OCI-LY7 (cell line): ENCODE measurements at regions not wholly inside any gene's neighbourhood (a gene's known extent, or its start where the extent isn't known, plus 50 kb on each side); places are given as distances from the start of the nearest gene placed in this dataset.

ENCODE experiments used
- BruUV-seq: library from RNA; stranded (reverse); fragments of 400-500 nt; replicated peaks from 2 replicates; lab custom pipeline; 2021; lab: Mats Ljungman, UMichigan
- CTCF ChIA-PET: fragments of 300-600 bp; sonication (Branson Sonifier 250); formaldehyde crosslinking; loops from one replicate; lab custom pipeline; 2022; ENCODE audit warnings: antibody characterized with exemption; ENCODE audit not compliant: unreplicated experiment; lab: Charles Lee
- POLR2A ChIA-PET: fragments of 300-600 bp; sonication (Branson Sonifier 250); formaldehyde crosslinking; loops from one replicate; lab custom pipeline; 2022; ENCODE audit warnings: antibody characterized with exemption; lab: Charles Lee
- DNase-seq: peaks from one replicate; pipeline ENCODE4 v3.0.0-alpha.2; 2015; ENCODE audit warnings: low spot score
- H2AFZ ChIP-seq: fragments of 200-600 bp; sonication (generic), shearing (Covaris generic); 2 replicates; pipeline ENCODE4 v1.6.1; 2014; ENCODE audit warnings: mild to moderate bottlenecking, antibody characterized with exemption, low read length, moderate library complexity
- H3K27ac ChIP-seq: fragments of 200-600 bp; sonication (generic); 2 replicates; pipeline ENCODE4 v1.5.1; 2014; ENCODE audit warnings: mixed run types, low read depth, mild to moderate bottlenecking, moderate library complexity, low read length, inconsistent platforms; ENCODE audit not compliant: poor library complexity, severe bottlenecking
- H3K36me3 ChIP-seq: fragments of 200-600 bp; sonication (generic); 2 replicates; pipeline ENCODE4 v1.6.1; 2014; ENCODE audit warnings: mild to moderate bottlenecking, antibody characterized with exemption, low read length, moderate library complexity, mixed read lengths; ENCODE audit not compliant: insufficient read depth
- H3K4me1 ChIP-seq: fragments of 200-600 bp; sonication (generic); 2 replicates; pipeline ENCODE4 v1.5.1; 2014; ENCODE audit warnings: mild to moderate bottlenecking, low read length; ENCODE audit not compliant: insufficient read depth, poor library complexity, severe bottlenecking
- H3K4me2 ChIP-seq: fragments of 200-600 bp; sonication (generic); 2 replicates; pipeline ENCODE4 v1.6.1; 2014; ENCODE audit warnings: mild to moderate bottlenecking, low read length
- H3K4me3 ChIP-seq: fragments of 200-600 bp; sonication (generic); 2 replicates; pipeline ENCODE4 v1.5.1; 2014; ENCODE audit warnings: mild to moderate bottlenecking, low read depth, low read length; ENCODE audit not compliant: poor library complexity, severe bottlenecking
- H3K79me2 ChIP-seq: fragments of 200-600 bp; sonication (generic); 2 replicates; pipeline ENCODE4 v1.6.1; 2016; ENCODE audit warnings: low read depth, mild to moderate bottlenecking, low read length, moderate library complexity, mixed read lengths; ENCODE audit not compliant: insufficient read depth
- H3K9me2 ChIP-seq: fragments of 200-600 bp; sonication (generic); 2 replicates; pipeline ENCODE4 v1.6.1; 2016; ENCODE audit warnings: mild to moderate bottlenecking, low read length, mixed read lengths; ENCODE audit not compliant: insufficient read depth
- H3K9me3 ChIP-seq: fragments of 200-600 bp; sonication (generic); 2 replicates; pipeline ENCODE4 v1.6.1; 2014; ENCODE audit warnings: mild to moderate bottlenecking, mixed run types, low read length, mixed read lengths
- H4K20me1 ChIP-seq: fragments of 200-600 bp; sonication (generic); 2 replicates; pipeline ENCODE4 v1.6.1; 2014; ENCODE audit warnings: mild to moderate bottlenecking, antibody characterized with exemption, low read length, moderate library complexity, mixed read lengths; ENCODE audit not compliant: insufficient read depth
- EZH2phosphoT487 ChIP-seq: fragments of 200-600 bp; sonication (generic); IDR thresholded peaks from 2 replicates; pipeline ENCODE4 v1.6.1; 2018; ENCODE audit warnings: low read depth, borderline replicate concordance, mild to moderate bottlenecking, mixed run types, antibody characterized with exemption, low read length, moderate library complexity, mixed read lengths
- intact Hi-C: fragments of 100-400 bp; cut with micrococcal nuclease; formaldehyde crosslinking; loops from one replicate; pipeline ENCODE4 v1.10.0; 2022; ENCODE audit not compliant: unreplicated experiment
- TF ChIP-seq, protein P1 (sequence below): fragments of 200-600 bp; sonication (generic); conservative IDR thresholded peaks from 2 replicates; pipeline ENCODE4 v1.5.1; 2014; ENCODE audit warnings: mild to moderate bottlenecking, antibody characterized with exemption, low read length, moderate library complexity, mixed read lengths

DNA sequence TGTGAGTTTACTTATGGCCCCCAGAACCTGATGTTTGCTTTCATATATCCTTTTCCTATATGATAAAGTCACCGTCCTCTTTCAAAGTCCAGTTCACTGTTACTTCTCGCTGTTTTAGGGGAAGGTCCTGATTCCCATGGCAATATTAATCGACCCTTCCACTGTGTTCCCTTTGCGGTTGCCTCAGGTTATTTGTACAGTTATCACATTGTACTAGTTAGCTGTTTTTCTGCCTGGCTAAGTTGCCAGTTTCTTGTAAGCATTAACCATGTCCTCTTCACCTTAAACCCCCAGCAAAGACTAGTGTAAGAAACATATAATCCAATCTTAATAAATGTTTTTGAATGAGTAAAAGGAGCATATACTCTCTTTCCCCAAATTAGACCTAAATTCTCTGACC lies 115.0 kb upstream of the PPFIA2 start:
- no peak overlapping the region for H2AFZ ChIP-seq
- H3K9me2 ChIP-seq = no peaks in the 10 kb centered on the region
- ChIA-PET POLR2A (no interaction called here), CTCF (no interaction called here)
- no peaks in the 10 kb centered on the region for H3K9me3 ChIP-seq
- H3K27ac ChIP-seq = no peak overlapping the region
- no peak for DNase-seq
- no peak overlapping the region for H3K4me2 ChIP-seq
- no peaks in the 10 kb centered on the region for H4K20me1 ChIP-seq
- H3K36me3 ChIP-seq = no peaks in the 10 kb centered on the region
- no peaks in the 10 kb centered on the region for H3K79me2 ChIP-seq
- BruUV-seq = no TSS peak
- no peak for TF ChIP-seq EZH2phosphoT487
- TF ChIP-seq, protein P1, sequence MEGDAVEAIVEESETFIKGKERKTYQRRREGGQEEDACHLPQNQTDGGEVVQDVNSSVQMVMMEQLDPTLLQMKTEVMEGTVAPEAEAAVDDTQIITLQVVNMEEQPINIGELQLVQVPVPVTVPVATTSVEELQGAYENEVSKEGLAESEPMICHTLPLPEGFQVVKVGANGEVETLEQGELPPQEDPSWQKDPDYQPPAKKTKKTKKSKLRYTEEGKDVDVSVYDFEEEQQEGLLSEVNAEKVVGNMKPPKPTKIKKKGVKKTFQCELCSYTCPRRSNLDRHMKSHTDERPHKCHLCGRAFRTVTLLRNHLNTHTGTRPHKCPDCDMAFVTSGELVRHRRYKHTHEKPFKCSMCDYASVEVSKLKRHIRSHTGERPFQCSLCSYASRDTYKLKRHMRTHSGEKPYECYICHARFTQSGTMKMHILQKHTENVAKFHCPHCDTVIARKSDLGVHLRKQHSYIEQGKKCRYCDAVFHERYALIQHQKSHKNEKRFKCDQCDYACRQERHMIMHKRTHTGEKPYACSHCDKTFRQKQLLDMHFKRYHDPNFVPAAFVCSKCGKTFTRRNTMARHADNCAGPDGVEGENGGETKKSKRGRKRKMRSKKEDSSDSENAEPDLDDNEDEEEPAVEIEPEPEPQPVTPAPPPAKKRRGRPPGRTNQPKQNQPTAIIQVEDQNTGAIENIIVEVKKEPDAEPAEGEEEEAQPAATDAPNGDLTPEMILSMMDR = no peak
- intact Hi-C loops = no loop called here
- H3K4me3 ChIP-seq = no peak overlapping the region
- no peaks in the 10 kb centered on the region for H3K4me1 ChIP-seq

DNA sequence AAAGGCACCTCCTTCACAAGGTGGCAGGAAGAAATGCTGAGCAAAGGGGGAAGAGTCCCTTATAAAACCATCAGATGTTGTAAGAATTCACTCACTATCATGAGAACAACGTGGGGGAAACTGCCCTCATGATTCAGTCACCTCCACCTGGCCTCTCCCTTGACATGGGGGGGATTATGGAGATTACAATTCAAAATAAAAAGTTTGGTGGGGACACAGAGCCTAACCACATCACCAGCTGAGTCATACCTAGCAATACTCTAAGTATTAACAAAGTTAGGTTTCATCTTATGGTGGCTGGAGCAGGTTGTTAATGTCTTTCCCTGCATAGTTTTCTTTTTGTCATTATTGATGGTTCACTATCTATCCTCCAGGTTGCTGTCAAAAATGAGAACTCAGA lies 113.2 kb upstream of the PPFIA2 start:
- Histone ChIP-seq H3K4me3 (no peak overlapping the region), H2AFZ (no peak overlapping the region), H3K36me3 (no peaks in the 10 kb centered on the region), H3K9me2 (no peaks in the 10 kb centered on the region), H4K20me1 (no peaks in the 10 kb centered on the region), H3K27ac (no peak overlapping the region), H3K79me2 (no peaks in the 10 kb centered on the region), H3K4me2 (no peak overlapping the region), H3K4me1 (no peaks in the 10 kb centered on the region), H3K9me3 (no peaks in the 10 kb centered on the region)
- BruUV-seq = no TSS peak
- ChIA-PET CTCF (no interaction called here), POLR2A (no interaction called here)
- no peak for DNase-seq
- intact Hi-C loops = no loop called here
- TF ChIP-seq, protein P1 = no peak
- TF ChIP-seq EZH2phosphoT487 = no peak

DNA sequence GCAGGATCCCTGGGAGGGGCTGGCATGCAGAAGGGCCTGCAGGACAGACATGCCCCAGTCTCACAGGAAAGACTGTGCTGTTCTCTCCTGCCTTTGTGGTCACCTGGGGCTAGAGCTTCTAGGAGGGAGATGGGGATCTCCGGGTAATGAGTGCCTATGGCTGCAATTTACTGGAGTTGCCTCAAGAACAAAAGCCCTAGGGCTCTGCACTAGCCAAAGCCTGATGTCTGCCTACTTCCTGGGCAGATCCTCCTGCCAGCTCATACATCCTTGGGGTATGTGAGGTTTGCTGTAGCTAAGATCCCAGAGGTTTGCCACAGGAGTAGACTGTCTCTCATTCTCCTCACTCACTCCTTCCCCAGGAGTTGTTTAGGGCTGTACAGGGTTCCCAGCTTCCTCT lies 106.9 kb upstream of the PPFIA2 start:
- no peak for DNase-seq
- ChIA-PET POLR2A (no interaction called here), CTCF (no interaction called here)

More for the DNA sequence above, 106.9 kb upstream of the PPFIA2 start:
- Histone ChIP-seq H3K4me2 (no peak overlapping the region), H3K4me3 (no peak overlapping the region), H4K20me1 (no peaks in the 10 kb centered on the region), H3K36me3 (no peaks in the 10 kb centered on the region), H2AFZ (no peak overlapping the region), H3K9me3 (no peaks in the 10 kb centered on the region), H3K79me2 (no peaks in the 10 kb centered on the region), H3K9me2 (no peaks in the 10 kb centered on the region), H3K27ac (no peak overlapping the region), H3K4me1 (no peaks in the 10 kb centered on the region)
- TF ChIP-seq, protein P1 = no peak
- intact Hi-C loops = no loop called here
- no TSS peak for BruUV-seq
